MM.1S (cell line): ENCODE measurements at regions not wholly inside any gene's neighbourhood (a gene's known extent, or its start where the extent isn't known, plus 50 kb on each side); places are given as distances from the start of the nearest gene placed in this dataset.

ENCODE experiments used
- EZH2 ChIP-seq: fragments of 300-600 bp; sonication (generic); optimal IDR thresholded peaks from 2 replicates; pipeline ENCODE3; 2017; ENCODE audit warnings: low read depth, mild to moderate bottlenecking, antibody characterized with exemption, low read length, mixed read lengths
- EZH2phosphoT487 ChIP-seq: fragments of 300-600 bp; sonication (generic); IDR thresholded peaks from 2 replicates; pipeline ENCODE4 v1.6.1; 2018; ENCODE audit warnings: antibody characterized with exemption, low read length
- TF ChIP-seq, protein P1 (sequence below): fragments of 300-600 bp; sonication (generic); IDR thresholded peaks from 2 replicates; pipeline ENCODE4 v1.5.1; 2016; ENCODE audit warnings: antibody characterized with exemption, low read length, mixed read lengths

DNA sequence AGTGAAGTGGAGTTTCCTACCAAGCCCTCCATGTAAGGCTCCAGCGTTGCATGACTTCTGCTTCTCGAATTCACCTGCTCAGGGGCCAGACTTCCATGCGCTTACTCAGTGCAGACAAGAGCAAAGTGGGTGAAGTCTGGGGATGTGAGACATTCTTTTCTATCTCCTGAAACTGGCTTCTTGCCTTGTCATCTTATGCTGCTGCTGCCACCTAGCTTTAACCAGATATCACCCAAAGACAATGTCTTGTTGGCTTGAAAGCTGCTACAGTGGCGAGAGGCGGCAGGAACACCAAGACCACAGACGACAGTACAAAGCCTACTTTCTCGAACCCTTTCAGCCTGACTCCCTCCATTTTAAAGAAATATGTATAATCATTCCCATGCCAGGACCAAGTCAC lies 103.6 kb upstream of the ADGRG2 start:
- TF ChIP-seq, protein P1, sequence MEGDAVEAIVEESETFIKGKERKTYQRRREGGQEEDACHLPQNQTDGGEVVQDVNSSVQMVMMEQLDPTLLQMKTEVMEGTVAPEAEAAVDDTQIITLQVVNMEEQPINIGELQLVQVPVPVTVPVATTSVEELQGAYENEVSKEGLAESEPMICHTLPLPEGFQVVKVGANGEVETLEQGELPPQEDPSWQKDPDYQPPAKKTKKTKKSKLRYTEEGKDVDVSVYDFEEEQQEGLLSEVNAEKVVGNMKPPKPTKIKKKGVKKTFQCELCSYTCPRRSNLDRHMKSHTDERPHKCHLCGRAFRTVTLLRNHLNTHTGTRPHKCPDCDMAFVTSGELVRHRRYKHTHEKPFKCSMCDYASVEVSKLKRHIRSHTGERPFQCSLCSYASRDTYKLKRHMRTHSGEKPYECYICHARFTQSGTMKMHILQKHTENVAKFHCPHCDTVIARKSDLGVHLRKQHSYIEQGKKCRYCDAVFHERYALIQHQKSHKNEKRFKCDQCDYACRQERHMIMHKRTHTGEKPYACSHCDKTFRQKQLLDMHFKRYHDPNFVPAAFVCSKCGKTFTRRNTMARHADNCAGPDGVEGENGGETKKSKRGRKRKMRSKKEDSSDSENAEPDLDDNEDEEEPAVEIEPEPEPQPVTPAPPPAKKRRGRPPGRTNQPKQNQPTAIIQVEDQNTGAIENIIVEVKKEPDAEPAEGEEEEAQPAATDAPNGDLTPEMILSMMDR, result no peak
- TF ChIP-seq EZH2 (no peak), EZH2phosphoT487 (no peak)
